ENCODE measurements at regions not wholly inside any gene's neighbourhood (a gene's known extent, or its start where the extent isn't known, plus 50 kb on each side); places are given as distances from the start of the nearest gene placed in this dataset.
"Not testable (repeated sequence)": the region's sequence is repeated elsewhere in the genome, so short reads cannot be mapped to it uniquely, and the experiment has no call there.

DNA sequence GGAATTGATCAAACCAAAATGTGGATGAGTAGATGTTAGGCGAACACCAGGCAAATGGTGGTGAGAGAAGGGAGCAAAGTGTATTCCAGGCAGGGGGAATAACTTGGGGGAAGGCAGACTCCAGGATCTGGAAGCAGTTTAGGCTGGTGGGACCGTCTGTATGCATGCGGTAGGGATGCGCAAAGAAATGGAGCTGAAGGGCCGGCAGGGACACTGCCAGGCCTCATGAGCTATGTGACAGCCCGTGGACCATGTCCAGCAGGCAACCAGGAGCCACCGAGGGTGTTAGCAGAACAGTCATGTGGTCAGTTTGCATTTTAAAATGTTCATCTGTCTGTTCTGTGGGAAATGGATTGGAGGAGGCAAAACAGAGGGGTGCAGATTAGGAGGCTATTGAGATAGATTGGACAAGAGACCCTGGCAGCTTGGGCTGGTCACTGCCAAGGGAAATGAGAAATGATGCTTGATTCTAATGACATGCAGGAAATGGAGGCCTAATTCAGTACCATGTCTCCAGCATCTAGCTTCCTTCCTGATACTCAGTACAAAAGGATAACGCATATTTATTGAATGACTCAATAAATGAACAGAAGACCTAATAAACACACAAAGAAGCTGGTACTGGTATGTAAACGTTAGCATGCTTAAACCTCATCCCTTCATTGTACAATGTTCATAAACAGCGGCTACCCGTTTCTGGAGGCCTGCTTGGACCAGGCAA lies 412.4 kb downstream of the BUD13 start:
- DNase-seq: no peak

DNA sequence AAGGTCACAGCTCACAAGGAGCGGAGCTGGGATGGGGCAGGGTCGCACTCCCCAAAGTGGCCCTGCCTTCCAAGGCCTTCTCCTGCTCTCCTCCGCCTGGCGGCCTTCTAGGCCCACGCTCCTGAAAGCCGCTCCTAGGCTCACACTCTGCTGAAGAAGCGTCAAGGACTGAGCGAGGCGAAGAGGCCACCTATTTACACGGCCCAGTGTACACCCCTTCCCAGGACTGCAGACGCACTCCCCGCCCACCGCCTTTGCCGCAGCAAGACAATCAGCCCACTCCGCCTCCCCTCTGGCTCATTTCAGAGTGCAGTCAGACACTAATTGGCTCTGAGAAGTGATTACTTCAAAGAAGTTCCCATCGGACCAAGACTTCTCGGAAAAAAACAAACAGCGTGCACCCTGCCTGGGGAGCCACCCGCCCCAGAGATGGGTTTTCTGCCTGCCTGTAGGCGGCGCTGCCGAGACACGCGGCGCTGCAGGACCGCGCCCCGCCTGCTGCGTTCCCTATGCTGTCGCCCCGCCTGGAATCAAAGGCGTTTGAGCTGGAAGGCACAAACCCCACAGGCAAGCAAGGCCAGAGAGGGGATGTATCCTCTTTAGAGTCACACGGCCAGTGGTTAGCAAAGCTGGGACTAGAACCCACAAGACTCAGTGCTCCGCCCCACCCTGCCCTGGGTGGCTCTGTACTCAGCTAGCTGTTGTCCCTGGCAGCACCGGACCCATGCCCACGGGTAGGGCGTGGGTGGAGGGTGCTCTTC lies 414.8 kb downstream of the BUD13 start:
- DNase-seq: no peak

DNA sequence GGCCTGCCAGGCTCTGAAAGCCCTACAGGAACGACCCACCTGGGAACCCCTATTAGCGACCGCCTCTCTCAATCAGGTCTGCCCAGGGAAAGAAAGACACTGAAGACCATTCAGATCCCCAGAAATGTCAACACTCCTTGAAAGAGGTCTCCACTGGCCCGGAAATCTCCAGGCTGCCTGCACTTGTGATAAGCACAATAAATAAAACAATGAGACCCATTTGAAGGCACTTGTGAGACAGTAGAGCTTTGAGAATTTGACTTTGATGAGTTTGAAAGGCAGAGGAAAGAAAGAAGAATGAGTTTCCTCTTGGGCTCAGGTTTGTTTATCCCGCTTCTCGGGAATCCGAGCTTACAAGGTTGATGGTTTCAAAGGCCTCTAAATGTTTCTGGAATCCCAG lies 416.3 kb downstream of the BUD13 start:
- no peak for DNase-seq

DNA sequence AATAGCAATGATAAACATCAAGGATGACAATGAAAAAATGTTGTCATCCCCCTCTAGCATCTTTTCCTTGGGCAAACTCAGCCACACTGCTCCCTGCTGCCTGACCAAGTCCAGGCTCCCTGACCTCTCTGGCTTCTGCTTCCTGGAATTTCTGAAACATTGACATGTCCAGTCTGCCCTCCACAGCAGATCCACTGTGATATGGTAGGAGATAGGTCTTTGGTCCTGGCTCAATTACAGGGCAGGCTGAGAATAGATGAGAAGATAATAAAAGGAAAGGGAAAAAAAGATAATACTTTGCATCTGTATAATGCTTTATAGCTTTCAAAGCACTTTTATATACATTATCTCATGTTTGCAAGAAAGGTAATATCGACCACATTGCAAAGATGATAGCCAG lies 417.7 kb downstream of the BUD13 start:
- no peak for DNase-seq

DNA sequence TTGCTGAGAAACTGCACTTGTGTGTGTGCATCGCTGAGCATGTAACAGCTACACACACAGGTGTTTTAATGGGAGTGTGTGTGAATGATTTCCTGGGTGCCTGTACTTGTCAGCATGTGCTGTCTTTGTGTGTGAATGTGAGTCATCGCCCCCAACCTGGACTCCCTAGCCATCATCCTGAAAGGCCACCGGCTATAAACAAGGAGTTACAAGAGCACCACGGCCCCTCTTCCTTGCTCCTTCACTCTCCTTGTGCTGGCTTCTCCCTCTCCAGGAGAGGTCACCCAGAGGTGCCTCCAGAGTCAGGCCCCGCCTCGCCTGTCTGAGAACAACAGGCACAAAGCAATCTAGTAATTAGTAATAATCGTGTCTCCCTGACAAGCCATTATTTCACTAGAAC lies 419.2 kb downstream of the BUD13 start:
- DNase-seq: no peak

DNA sequence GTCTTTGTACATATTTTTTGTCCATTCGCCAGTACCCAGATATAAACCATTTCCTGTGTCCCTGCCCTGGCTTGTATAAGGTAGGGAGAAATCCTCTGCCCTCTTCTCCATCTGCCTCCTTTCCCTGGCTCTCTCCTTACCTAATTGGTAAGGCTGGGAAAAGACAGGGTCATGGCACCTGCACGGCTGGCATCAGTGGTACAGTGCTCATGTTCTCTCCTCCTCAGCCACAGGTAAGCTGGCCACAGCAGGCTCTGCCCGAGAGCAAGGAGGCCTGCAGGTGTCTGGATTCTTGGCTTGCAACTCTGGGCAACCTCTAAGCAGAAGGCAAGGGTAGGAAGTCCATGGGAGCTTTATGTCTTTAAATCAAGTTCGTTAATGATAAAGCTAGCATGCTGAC lies 419.9 kb downstream of the BUD13 start:
- DNase-seq: no peak

DNA sequence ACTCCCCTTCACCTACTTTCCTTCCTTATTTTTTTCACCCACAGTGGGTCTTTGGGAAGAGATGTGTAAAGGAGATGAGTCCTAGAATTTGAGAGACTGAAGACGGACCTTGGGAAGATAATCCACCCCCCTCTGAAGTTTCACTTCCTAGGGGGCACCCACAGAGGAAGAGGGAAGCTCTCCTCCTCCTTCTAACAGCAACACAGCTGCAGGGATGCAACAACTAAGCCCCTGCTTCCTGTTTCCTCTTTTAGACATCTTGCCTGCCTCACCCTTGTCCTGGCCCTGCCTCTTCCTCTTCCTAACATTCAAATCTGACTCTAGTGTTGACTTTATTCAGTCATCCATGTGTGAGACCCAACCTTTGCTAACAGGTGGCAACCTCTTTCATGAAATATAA lies 424.6 kb downstream of the BUD13 start:
- no peak for DNase-seq

DNA sequence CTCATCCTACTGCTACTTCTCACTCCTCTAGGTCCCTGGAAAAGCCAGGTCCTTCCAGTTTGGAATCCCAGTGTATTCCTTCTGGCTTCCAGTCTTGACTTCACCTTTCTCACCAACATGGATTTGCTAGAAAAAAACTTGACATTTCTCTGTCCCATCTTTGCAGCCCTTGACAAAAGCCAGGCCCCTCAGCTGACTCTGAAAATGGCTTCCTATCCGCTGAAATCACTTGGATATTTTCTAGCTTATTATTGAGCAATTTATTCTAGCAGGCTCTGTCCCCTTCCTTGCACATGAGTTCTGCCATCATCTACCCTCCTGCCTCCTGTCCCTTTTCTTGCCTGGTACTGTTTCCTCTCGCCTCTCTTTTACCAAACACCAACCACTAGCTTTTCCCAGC lies 427.2 kb downstream of the BUD13 start:
- no peak for DNase-seq

DNA sequence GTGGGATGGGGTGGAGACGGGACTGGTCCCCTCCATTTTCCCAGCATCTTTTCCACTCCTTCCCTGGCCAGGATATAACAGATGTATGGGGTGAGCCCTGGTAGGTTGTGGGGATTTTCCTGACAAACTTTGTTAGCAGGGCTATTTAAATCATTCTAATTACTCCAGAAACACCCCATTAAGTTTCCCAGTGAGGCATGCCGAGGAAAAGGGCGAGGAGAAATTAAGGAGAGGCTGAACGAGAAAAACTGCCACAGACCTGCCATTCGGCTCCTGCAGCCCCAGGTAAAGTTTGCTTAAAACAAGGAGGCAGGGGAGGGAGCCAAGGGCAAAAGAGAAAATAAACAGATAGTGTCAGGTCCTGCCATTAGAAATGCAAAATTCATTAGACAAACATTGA lies 428.2 kb downstream of the BUD13 start:
- DNase-seq: no peak

DNA sequence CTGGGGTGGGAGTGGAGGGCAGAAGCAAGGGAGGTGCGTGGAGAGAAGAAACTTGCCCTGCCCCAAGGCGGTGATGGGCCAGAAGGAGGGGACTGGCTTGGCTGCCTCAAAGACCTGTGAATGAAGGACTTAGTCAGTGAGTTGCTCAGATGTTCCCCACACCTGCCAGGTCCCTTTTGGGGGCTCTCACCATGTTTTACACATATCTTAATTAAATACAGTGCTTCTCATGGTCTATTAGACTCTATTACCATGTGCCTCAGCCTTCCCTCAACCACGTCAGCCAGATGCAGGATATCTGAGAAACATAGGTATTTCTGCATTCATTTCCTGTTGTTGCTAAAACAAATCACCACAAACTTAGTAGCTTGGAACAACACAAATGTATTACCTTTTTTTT lies 429.5 kb downstream of the BUD13 start:
- no peak for DNase-seq

DNA sequence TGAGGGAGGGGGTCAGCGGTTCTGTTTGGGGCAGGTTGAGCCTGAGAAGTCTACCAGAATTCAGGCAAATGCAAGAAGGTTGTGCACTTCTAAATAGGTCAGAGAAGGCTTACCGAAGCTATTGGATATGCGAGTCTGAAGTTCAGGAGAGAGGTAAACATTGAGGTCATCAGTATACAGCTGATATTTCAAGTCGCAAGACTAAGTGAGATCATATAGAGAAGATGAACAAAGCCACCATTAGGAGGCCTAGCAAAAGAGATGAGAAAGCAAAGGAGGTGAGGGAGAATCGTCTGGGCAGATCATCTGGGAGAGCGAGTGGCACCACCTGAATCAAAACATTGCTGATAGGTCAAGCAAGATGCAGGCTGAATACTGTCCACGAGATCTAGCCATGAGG lies 430.6 kb downstream of the BUD13 start:
- no peak for DNase-seq

DNA sequence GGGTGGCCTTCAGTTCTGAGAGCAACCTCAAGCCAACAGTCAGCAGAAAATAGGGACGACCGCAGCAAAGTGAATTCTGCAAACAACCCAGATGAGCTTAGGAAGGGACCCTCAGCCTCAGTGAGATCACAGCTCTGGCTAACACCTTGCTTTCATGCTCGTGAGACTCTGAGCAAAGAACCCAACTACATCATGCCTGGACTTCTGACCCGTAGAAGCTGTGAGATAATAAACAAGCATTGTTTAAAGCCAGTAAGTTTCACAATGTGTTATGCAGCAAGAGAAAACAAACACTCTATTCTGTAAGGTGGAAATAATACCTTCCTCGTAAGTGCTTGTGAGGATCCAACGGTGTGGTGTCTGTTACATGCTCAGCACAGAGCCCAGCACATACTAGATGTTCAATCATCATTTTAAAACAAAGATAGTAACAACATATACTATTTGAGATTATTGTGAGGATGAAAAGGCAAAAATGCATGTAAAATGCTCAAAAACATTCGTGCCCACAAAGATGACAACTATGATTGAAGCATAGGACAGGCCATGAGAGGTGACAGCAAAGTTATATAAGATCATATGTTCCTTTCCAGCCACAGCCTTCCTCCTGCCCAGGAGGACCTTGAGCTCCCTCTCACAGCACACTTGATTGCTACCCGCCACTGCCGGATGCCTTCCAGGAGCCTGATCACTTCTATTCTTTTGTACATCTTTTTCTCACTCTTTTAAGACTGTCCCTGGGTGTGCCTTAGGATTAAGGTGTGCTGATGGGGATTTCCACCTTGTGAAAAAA lies 433.3 kb downstream of the BUD13 start:
- DNase-seq: no peak

DNA sequence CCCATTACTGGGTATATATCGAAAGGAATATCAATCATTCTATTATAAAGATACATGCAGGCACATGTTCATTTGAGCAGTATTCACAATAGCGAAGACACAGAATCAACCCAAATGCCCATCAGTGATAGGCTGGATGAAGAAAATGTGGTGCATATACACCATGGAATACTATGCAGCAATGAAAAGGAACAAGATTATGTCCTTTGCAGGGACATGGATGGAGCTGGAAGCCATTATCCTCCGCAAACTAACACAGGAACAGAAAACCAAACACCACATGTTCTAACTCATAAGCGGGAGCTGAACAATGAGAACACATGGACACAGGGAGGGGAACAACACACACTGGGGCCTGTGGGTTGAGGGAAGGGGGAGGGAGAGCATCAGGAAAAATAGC lies 434.3 kb downstream of the BUD13 start:
- DNase-seq: not testable (repeated sequence)

DNA sequence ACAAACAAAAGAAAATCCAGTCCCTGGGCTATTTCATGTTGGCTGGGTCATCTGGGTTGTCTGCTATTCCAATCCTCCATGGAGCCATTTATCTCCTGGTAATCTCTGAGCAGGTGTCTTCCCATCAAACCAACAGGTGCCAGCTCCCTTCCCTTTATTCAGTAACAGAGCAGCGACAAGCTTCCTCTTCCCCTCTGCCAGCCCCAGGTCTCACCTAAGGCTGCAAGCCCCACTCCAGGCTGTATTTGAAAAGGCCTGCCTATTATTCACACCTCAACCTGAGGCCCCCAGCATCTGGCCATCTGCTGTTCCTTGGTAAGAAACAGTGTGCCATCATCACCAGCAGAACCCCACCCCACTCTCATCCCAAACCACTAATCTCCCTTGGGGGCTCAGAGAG lies 436.2 kb downstream of the BUD13 start:
- DNase-seq: no peak

DNA sequence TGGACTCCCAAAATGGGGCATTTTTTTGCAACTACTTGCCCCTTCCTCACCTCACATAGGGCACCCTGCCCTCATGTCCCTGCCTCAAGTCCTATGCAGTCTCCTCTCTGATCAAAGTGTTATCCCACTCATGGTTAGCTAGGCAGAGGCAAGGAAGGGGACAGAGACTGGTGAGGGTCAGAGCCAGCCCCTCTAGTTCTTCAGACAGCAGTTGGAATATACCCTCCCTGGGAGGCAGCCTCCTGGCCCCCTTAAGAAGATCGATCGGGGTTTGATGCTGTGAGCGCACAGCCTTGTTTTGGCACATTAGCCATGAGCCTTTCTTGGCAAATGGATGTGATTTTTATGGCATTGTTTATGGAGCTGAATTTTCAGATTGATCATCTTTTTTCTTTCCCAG lies 436.9 kb downstream of the BUD13 start:
- DNase-seq: no peak

DNA sequence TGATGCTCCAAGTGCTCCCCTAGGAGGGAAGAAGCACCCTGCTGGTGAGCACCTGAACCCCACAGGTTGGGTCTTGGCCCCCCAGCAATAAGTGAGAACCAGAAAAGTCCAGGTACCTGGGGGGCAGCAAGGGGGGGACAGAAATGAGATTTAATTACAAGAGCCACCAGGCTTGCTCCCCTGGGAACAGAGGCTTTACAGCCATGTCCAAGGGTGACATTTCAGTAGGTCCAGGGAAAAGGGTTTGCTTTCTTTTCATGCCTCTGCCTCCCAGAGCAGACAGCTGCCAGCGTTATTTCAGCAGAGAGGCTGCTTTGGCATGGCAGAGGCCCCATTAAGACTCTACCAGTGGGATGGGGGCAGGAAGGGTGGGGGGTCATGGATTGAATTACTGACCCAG lies 437.7 kb downstream of the BUD13 start:
- no peak for DNase-seq

DNA sequence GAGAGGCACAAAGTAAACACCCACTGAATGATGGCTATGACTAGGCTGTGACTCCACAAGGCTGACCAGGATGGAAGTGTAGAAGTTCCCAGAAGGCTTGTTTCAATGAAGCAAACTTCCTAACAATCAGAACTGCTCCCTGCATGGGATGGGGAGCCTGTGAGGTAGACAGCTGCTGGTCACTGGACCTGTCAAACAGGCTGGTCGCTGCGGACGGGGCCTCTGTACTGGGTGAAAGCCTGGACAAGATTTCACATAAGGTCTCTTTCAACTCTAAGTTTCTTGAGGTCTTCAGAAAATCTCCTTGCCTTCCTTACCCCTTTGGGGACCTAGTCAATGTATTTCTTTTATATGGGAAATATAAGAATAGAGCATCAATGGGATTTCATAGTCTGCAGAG lies 438.2 kb downstream of the BUD13 start:
- DNase-seq: no peak

DNA sequence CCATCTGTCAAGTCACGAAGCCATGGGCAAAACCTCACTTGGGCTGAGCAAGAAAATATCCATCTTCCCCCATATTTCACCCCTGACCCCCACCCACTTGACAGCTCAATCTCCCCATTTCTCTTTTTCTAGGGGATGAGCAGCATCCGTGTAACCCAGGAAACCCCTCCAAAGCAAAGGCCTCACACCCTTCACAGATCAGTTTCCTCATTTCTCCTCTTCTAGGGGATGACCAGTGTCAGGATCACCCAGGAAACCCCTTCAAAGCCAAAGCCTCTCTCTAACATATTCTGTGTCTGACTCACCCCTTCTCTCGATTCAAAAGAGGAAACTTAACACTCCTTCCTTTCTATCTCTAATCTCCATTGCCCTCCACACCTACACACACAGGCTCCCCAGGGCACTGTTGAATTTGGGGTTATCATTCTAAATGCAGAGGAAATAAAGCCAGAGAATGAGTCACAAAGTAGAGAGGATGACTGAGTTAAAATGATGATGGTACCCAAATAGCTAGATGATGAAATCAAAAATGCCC lies 439.7 kb downstream of the BUD13 start:
- DNase-seq: no peak

DNA sequence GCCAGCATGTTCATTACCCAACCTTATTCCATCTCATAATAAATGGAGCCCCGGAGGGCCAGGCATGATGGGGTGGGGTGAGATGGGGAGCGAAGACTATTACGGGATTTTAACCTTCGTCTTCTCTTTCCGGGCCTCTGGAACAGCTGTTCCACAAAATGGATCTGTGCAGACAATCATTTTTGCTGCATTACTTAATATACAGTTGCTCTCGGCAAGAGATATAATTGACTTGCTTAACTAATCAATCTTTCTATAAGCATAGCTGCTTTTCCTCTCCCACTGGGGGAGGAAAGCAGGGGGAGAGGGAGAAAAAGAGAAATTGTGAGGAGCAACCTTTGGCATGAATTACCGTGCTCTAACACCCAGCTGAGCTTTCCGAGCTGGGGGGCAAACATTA lies 440.4 kb downstream of the BUD13 start:
- DNase-seq: no peak

DNA sequence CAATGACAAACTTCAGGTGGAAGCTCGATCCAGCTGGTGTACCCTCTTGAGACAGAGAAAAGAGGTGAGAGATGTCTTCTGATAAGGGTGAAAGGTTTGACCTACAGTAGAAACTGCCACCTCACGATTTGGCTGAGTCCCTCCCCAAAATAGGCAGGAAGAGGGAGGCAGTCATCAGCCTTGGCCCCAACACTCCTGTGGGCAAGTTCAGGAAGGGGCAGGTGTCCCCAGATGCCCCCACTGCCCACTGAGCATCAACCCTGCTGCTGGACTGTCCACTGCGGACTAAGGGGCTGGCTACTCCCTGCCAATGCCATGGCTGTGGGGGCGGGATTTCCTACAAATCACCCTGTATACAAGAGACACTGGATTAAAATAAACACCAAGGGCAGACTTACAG lies 441.4 kb downstream of the BUD13 start:
- DNase-seq: no peak

DNA sequence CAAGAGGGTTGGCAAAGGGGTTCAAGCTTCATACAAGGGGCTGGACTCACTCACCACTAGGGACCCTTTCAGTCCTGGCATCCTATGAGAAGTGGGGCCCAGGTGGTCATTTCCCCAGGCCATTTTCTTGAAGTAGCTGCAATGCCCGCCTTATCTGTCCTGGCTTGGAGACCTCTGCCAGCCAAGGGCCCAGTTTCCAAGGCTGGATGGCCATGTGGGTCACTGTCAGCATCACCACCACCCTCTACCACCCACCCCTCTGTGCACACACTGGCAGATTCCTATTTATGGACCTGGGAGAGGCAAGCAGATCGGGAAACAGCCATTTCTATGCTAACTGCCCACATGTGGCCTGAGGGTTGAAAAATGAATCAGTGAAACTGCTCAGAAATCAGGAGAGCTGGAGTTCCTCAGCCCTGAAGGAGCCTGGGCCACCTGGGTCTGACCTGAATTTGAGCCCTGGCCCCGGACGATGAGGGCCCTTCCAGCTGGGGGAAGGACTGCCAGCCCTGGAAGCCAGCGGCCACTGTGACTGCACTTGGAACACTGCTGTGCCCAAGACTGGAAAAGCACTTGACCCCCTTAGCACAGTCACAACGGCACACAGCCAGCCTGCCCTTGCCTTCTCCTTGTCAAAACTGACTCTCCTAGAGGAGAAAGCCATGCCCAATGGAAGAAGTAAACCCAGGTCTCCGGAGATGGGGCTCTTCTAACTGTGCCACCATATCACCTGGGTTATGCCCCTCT lies 442.2 kb downstream of the BUD13 start:
- DNase-seq: no peak

DNA sequence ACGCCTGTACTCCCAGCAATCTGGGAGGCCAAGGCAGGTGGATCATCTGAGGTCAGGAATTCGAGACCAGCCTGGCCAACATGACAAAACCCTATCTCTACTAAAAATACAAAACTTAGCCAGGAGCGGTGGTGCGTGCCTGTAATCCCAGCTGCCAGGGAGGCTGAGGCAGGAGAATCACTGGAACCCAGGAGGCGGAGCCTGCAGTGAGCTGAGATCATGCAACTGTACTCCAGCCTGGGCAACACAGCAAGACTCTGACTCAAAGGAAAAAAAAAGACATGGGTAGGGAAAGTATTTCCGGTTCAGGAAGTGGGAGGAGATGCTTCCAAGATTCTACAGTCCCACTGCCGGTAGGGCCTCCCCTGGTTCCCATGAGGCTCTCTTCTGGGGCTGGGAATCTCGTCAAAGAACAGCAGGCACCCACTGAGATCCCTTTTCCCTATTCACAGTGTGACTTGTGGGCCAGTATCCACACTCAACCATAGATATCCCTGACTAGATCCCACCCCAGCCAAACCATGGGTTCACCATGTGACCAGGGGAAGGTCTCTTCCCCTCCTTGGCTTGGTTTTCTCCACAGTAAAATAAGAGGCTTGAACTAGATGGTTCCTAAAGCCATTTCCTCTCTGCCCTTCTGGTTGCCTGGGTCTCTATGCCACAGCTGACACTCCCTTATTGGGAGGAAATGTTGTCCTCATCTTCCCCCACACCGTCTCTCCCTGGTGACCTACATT lies 443.3 kb downstream of the BUD13 start:
- DNase-seq: no peak
